Epithelial cell of prostate (primary cell): ENCODE measurements at regions not wholly inside any gene's neighbourhood (a gene's known extent, or its start where the extent isn't known, plus 50 kb on each side); places are given as distances from the start of the nearest gene placed in this dataset.
A peak's percentile ranks its signal among the peaks of the same experiment; 100 is the strongest.

Experiments
- DNase-seq: peaks from one replicate; pipeline ENCODE4 v3.0.0-alpha.2; 2011; ENCODE audit warnings: low read depth, low spot score
- H3K27ac ChIP-seq: fragments of 450-650 bp; 2 replicates; pipeline ENCODE4 v1.5.1; 2017; ENCODE audit warnings: mild to moderate bottlenecking

GRCh38 chr2:191738003-191738402 is 60.1 kb downstream of the NABP1 start:
- H3K27ac ChIP-seq = no peak overlapping the region
- no peak for DNase-seq

DNA sequence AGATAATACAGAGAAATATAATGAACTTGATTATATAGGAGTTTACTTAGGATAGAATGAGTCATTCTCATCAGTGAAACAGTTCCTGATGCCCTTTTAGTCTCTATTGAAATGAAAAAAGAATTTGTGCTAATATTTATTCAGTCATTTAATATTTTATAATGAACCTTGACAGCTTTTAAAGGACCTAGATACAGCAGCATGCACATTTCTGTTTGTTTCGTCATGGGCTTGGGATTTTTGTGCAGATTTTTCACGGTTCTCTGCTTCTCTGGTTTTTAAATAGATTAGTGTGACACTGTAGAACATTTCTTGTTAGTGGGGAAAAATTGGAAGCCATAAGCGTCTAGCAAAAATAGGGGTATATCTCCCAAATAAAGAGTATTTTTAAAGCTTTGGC is 60.7 kb downstream of the NABP1 start:
- no peak for DNase-seq
- no peak overlapping the region for H3K27ac ChIP-seq

DNA sequence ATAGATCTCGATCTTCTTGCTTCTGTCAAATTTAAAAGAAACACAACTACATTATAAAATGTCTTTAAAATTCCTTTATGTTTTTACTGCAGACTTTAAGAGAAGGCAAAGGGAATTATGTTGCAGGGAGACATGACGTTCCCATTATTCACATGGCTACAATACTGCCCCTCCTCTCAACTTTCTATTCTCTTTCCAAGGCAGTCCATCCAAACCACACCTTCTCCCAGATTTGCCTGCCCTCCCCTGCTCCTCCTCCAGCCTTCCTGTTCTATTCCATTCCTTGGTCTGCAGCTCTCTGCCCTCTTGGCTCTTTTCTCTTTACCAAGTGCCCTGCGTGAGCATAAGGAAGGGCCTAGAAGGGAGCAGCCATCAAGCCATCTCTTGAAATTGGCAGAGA is 61.3 kb downstream of the NABP1 start:
- DNase-seq = no peak
- no peak overlapping the region for H3K27ac ChIP-seq

GRCh38 chr2:191740016-191740419 is 62.1 kb downstream of the NABP1 start:
- no peak overlapping the region for H3K27ac ChIP-seq
- peak; percentile 14 for DNase-seq

DNA sequence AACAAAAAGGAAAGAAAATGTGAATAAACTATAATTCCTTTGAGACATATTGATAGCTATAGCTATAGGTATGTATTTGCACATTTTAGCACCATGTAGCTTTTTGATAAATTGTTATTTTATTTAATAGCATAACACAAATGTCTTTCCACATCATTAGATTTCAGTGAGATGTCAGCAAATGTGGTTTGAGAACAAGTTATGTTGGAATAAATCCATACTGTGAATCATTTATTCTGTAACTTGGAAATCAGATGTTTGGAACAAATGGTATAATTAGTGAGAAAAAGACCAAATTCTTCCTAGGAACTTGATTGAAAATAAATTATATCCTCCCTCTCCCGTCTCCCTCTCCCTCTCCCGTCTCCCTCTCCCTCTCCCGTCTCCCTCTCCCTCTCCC is 62.8 kb downstream of the NABP1 start:
- DNase-seq = no peak
- no peak overlapping the region for H3K27ac ChIP-seq

GRCh38 chr2:191746346-191747169 is 68.6 kb downstream of the NABP1 start:
- no peak for DNase-seq
- no peak overlapping the region for H3K27ac ChIP-seq

GRCh38 chr2:191747170-191747530 is 69.2 kb downstream of the NABP1 start:
- H3K27ac ChIP-seq = no peak overlapping the region
- no peak for DNase-seq

GRCh38 chr2:191748059-191748461 is 70.1 kb downstream of the NABP1 start:
- no peak overlapping the region for H3K27ac ChIP-seq
- no peak for DNase-seq

GRCh38 chr2:191748528-191749180 is 70.7 kb downstream of the NABP1 start:
- H3K27ac ChIP-seq = no peak overlapping the region
- no peak for DNase-seq

DNA sequence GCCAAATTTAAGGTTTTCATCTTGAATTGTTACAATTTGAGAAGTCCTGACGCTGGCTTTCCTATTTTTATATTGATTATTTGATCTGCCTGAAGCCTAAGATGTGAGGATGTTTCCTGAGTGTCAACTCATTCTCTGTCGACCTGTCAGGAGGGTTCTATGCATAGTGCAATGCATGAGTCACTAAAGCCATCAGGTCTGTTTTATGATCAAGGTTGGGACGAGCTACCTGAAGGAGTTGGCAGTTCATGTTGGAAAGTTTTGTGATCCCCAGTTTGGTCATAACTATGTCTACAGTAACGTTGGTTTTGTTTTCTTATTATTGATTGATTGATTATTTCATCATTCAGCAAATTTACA is 71.2 kb downstream of the NABP1 start:
- no peak overlapping the region for H3K27ac ChIP-seq
- no peak for DNase-seq

DNA sequence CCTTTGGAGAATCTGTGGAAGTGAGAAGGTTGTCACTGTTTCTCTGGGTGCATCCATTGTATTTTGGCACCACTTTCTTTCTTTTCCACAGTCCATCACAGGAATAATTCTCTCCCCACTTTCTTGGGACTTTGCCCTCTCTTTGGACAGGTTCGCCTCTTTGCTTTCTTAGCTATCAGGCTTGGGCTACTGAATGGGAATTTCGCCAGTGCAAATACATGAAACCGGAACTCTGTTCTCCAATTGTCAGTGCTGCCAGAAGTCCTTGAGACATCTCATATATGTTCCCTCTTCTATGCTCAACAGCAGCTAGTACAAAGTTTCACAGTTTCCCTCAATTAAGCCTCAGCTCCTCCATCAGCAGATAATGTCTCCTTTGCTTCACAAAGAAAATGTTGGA is 76.2 kb downstream of the NABP1 start:
- no peak for DNase-seq
- no peak overlapping the region for H3K27ac ChIP-seq

DNA sequence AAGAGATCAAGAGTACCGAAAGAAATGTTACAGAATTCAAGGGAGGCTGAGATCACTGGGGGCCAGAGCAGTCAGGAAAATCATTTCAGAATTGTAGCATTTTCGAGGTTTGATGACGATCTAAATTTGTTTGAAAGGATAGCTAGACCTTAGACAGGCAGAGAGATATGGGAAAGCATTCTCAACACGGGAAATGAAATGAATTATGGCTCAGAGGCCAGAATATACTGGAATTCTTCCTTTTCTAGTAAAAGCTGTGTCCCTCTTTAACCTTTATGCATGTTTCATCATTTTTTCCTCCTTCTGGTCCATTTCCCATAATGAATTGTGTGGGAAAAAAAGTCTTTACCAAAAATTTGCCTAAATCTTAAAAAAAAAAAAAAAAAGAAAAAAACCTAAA is 78.8 kb downstream of the NABP1 start:
- H3K27ac ChIP-seq = no peak overlapping the region
- DNase-seq = no peak

GRCh38 chr2:191757208-191757607 is 79.3 kb downstream of the NABP1 start:
- DNase-seq = no peak
- no peak overlapping the region for H3K27ac ChIP-seq

- DNase-seq = peak; percentile 39
- peak overlapping the region; percentile 52 for H3K27ac ChIP-seq
Measured at GRCh38 chr2:191758518-191759507, 80.9 kb downstream of the NABP1 start.

- no peak for DNase-seq
- H3K27ac ChIP-seq = no peak overlapping the region
Measured at GRCh38 chr2:191759680-191760079, 81.7 kb downstream of the NABP1 start.

DNA sequence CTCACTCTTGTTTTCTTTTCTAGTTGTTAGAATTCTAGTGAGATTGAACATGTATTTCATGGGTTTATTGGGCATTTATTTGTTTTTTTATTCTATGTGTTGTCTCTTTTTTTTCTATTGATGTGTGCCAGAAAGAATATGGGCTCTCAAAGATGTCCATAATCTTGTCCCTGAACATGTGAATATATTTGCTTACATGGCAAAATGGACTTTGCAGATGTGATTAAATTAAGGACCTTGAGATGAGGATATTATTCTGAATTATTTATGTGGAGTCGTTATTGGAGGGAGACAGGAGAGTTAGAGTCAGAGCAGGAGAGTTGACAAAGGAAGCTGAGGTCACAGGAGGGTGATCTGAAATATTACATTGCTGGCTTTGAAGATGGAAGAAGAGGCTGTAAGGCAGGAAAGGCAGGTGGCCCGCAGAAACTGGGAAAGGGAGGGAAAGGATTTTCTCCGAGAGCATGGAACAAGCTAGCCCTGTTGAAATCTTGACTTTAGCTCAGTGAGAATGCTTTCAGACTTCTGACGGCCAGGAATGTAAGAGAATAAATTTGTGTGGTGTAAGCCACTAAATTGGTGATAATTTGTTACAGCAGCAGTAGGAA is 82.8 kb downstream of the NABP1 start:
- H3K27ac ChIP-seq = no peak overlapping the region
- no peak for DNase-seq

GRCh38 chr2:191773136-191773535 is 73.8 kb downstream of the CAVIN2 start:
- DNase-seq = no peak
- no peak overlapping the region for H3K27ac ChIP-seq

DNA sequence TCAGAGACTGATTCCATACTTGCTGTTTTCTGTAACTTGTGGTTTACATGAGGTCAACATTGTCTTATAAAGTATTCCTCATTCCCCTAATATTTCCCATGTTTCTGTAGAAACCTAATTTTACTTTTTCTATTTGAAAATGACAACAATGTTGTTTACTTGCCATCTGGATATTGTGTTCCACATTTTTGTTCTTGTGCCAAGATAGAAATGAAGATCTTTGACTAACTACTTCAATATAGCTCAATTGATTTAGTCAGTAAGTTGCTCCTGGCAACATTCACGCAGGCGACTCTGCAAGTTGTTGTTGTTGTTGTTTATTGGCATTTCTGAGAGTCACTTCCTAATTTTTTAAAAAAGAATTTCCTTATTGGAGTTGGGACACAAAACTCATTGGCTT is 69.5 kb downstream of the CAVIN2 start:
- no peak overlapping the region for H3K27ac ChIP-seq
- no peak for DNase-seq

DNA sequence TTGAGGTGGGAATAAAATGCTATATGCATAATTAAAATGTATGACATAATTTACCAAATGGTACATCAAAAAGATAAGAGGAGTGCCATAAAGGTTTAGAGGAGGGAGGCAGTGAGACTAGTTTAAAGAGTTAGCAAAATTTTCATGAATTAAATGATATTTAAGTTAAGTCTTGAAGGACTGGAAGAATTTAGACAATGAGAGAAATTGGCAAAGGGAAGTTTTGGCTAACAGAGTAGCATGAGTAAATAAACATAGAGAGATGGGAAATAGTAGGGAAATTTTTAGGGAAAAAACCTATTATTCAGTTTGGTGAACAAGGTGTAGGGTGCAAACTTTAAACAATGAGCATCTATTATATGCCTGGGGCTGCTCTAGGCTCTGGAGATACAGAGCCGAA is 68.8 kb downstream of the CAVIN2 start:
- H3K27ac ChIP-seq = no peak overlapping the region

DNA sequence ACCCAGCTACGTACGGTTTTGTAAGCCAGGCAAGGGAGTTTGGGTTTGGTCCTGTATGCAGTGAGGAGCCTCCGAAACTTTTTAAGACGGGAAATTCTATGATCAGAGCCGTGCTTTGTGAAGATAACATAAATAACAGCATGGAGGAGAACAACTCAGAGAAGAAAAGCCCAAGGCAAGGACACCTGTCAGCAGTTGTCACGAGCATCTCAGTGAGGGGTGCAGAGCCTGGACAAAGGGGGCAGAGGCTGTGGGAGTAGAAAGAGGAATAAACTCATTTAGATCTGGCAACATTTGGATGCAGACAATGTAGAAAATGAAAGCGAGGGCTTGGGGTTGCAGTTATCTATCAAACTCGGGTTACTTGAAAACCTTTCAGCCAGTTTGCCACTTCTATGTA is 64.5 kb downstream of the CAVIN2 start:
- no peak overlapping the region for H3K27ac ChIP-seq

More for the DNA sequence above, 68.8 kb downstream of the CAVIN2 start:
- DNase-seq = no peak

More for the DNA sequence above, 64.5 kb downstream of the CAVIN2 start:
- no peak for DNase-seq
